GM10266 (cell line): ENCODE measurements at regions not wholly inside any gene's neighbourhood (a gene's known extent, or its start where the extent isn't known, plus 50 kb on each side); places are given as distances from the start of the nearest gene placed in this dataset.

Experiments
- DNase-seq: peaks from one replicate; pipeline ENCODE4 v3.0.0; 2012; ENCODE audit errors: extremely low spot score
- TF ChIP-seq, protein P1 (sequence below): IDR thresholded peaks from 2 replicates; pipeline ENCODE4 v1.5.1; 2012; ENCODE audit warnings: mild to moderate bottlenecking, low read depth; ENCODE audit not compliant: control insufficient read depth, insufficient read depth; ENCODE audit errors: missing control alignments

GRCh38 chr12:94754653-94755052 lies 104.3 kb upstream of the TMCC3 start:
- TF ChIP-seq, protein P1, sequence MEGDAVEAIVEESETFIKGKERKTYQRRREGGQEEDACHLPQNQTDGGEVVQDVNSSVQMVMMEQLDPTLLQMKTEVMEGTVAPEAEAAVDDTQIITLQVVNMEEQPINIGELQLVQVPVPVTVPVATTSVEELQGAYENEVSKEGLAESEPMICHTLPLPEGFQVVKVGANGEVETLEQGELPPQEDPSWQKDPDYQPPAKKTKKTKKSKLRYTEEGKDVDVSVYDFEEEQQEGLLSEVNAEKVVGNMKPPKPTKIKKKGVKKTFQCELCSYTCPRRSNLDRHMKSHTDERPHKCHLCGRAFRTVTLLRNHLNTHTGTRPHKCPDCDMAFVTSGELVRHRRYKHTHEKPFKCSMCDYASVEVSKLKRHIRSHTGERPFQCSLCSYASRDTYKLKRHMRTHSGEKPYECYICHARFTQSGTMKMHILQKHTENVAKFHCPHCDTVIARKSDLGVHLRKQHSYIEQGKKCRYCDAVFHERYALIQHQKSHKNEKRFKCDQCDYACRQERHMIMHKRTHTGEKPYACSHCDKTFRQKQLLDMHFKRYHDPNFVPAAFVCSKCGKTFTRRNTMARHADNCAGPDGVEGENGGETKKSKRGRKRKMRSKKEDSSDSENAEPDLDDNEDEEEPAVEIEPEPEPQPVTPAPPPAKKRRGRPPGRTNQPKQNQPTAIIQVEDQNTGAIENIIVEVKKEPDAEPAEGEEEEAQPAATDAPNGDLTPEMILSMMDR: no peak
- DNase-seq: no peak

DNA sequence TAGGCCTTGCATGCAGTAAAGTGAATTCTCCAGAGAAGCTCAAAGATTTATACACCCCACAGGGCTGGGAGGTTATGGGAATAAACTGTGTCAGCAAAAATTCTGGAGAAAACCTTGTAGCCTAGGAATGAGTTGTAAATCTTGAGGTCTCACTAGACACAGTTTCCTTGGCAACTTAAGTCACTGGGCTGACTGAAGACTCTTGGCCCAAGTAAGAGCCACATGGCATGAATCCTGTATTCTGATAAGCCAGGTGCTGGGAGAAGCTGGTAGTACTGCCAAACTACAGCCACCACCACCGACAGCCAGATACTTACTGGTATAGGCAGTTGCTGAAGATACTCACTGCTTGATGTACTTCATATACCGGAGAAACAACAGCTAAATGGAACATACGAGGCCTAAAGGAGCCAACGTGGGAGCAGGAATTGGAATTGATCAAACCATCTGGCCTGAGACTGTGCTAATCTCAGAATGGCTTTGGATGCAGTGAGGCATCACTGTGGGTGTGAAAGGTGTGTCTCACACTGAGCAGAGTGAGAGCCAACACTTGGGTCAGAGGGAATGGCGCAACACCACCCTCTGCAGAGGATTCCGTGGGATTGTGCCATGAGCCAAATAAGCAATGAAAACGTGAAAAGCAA lies 102.8 kb upstream of the TMCC3 start:
- no peak for DNase-seq
- TF ChIP-seq, protein P1: no peak

DNA sequence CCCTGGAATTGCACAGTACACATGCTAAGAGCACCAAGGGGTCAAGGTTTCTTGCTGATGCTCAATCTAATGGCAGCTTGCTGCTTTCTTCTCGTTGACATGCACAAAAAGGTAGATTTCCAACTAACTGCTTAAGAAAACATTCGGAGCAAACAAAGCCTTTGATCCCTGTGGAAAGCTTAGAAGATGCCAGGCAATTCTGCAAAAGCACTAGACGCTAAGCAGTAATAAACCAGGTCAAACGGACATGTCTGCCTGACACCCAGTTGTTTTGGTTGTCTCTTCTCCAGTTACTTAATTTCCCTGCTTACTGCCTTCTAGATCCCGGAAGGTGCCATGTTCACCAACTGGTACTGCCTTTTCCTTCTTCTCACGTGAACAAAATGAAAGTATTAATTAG lies 100.5 kb upstream of the TMCC3 start:
- DNase-seq: no peak
- TF ChIP-seq, protein P1: no peak

GRCh38 chr12:94749890-94750289 lies 99.5 kb upstream of the TMCC3 start:
- DNase-seq: no peak
- TF ChIP-seq, protein P1: no peak

DNA sequence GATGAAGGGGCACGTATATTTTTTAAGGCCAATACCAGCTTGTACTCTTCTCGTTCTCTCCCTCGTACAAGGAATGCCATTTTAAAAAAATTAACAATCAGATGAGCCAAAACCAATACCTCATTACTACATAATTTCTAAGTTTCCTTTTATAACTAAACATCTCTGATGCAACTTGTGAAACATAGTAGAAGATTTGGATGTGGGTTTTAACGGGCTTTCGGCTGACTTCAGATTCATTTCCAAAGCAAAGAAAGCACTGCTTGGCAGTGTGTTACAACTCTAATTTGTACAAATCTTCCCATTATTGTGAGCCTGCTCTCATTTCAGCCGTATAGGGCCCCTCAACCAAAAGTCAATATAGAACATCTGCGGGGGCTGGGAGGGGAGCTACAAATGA lies 99.1 kb upstream of the TMCC3 start:
- no peak for DNase-seq
- TF ChIP-seq, protein P1: no peak

DNA sequence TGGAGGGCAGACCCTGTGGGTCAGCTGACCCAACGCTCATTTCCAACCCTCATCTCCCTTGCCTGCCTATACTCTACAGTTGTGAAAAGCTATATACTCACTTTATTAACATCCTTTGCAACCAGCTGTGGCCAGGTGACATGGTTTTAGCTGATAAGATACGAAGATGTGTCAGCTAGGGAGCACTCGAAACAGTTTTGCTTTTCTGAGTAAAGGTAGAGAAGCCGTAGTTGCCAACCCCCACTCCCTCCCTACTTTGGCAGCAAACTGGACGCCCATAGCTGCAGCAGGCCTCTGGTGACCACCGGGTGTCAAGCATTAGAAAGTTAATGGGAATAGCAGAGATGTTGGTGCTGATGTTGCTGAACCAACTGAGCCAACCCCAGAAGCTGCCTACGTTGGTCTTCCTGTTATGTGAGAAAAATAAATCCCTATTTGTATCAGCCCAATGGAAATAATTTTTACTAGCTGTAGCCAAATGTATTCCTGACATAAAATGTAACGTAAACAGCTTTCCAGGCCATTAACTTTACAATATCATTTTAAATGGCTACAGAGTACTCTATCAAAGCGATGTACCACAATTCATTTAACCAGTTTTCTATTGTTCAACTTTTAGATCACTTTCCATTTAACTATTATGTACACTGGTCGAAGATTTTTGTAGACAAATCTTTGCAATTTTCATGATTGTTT lies 98.5 kb upstream of the TMCC3 start:
- no peak for DNase-seq
- TF ChIP-seq, protein P1: no peak

DNA sequence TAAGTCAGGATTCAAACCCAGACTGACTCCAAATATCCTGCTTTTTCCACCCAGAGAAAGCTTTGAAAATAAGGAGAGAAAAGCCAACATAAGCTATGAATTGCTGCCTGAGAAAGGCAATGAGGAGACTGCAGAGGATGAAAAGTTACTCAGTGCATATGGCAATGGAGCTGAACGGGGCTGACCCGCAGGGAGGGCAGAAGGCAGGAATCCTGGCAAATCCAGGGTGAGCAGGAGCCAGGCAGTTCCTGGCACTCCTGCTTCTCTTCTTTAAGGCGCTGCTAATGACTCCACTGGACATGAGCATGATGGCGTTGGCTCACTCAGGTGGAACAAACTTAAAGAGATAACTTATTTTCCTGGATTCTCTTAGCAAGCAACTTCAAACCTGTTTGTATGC lies 95.2 kb upstream of the TMCC3 start:
- TF ChIP-seq, protein P1: no peak
- no peak for DNase-seq
